ENCODE measurements at regions not wholly inside any gene's neighbourhood (a gene's known extent, or its start where the extent isn't known, plus 50 kb on each side); places are given as distances from the start of the nearest gene placed in this dataset.
"Not testable (repeated sequence)": the region's sequence is repeated elsewhere in the genome, so short reads cannot be mapped to it uniquely, and the experiment has no call there.

- DNase-seq (ENCODE audit: low read depth in 1 of 2, low spot score in 2 of 2); H2BK20ac ChIP-seq (ENCODE audit: low read length); H2BK5ac ChIP-seq (ENCODE audit: low read depth, low read length); H2AK5ac ChIP-seq (ENCODE audit: low read depth, low read length); H2AFZ ChIP-seq (ENCODE audit: low read length); H3K23me2 ChIP-seq (ENCODE audit: low read depth, low read length); H2BK12ac ChIP-seq (ENCODE audit: low read depth, low read length); H3K14ac ChIP-seq (ENCODE audit: insufficient read length); H3K27ac ChIP-seq (ENCODE audit: low read depth, low read length); H3K9me3 ChIP-seq (ENCODE audit: insufficient read depth in 2 of 2, low read depth in 1 of 2, low read length in 1 of 2); H4K20me1 ChIP-seq (replicated peaks in 1 of 2; ENCODE audit: control insufficient read depth in 1 of 2, insufficient read depth in 2 of 2, low read length in 2 of 2); H3K56ac ChIP-seq (replicated peaks; ENCODE audit: insufficient read length, low read depth, low read length); H3K4ac ChIP-seq (replicated peaks; ENCODE audit: insufficient read length, low read depth, low read length); H3K4me1 ChIP-seq (replicated peaks in 1 of 4; ENCODE audit: control insufficient read depth in 3 of 4, insufficient read depth in 4 of 4, low read length in 3 of 4); H3K79me1 ChIP-seq (ENCODE audit: low read depth, low read length); H3K4me2 ChIP-seq (ENCODE audit: insufficient read depth in 1 of 2, low read depth in 2 of 2, low read length in 2 of 2); H4K5ac ChIP-seq (ENCODE audit: insufficient read length, low read depth, low read length); H3K36me3 ChIP-seq (ENCODE audit: control insufficient read depth in 2 of 4, insufficient read depth in 4 of 4, low read length in 3 of 4); H3K9ac ChIP-seq (replicated peaks in 1 of 4; ENCODE audit: extremely low read depth in 1 of 4, low read depth in 3 of 4, low read length in 3 of 4); CTCF ChIA-PET (ENCODE audit: partially characterized antibody); FAIRE-seq; H3K18ac ChIP-seq (ENCODE audit: extremely low read depth, low read length); H3K4me3 ChIP-seq (ENCODE audit: extremely low read depth in 1 of 4, insufficient read depth in 2 of 4, low read depth in 3 of 4, low read length in 4 of 4); H4K91ac ChIP-seq (replicated peaks; ENCODE audit: insufficient read length, low read length); POLR2A ChIA-PET (ENCODE audit: partially characterized antibody); H2BK15ac ChIP-seq (ENCODE audit: low read length); H2BK120ac ChIP-seq (replicated peaks; ENCODE audit: low read depth, low read length); H3K79me2 ChIP-seq (ENCODE audit: control insufficient read depth in 1 of 2, insufficient read depth in 2 of 2, low read length in 2 of 2); H3K23ac ChIP-seq (ENCODE audit: insufficient read length); H4K8ac ChIP-seq (ENCODE audit: extremely low read depth, insufficient read depth, low read length); H3K27me3 ChIP-seq (replicated peaks in 1 of 4; ENCODE audit: control insufficient read depth in 3 of 4, extremely low read depth in 1 of 4, insufficient read depth in 3 of 4, low read length in 3 of 4): not testable (repeated sequence)
- 95% methylated on average over 5 of the region's 6 CpGs; no CpG with 5 or more reads in 1 of the 2 experiments for WGBS, 2 experiments (ENCODE audit: extremely low coverage in 1 of 2, insufficient coverage in 1 of 2, insufficient read length in 1 of 2, insufficient replicate concordance in 2 of 2, low coverage in 1 of 2, low lambda C conversion rate in 2 of 2, missing lambda C conversion rate in 1 of 2)
Measured at GRCh38 chr20:59488459-59488858, 115.9 kb upstream of the PHACTR3 start.

GRCh38 chr20:59490196-59491004 lies 113.9 kb upstream of the PHACTR3 start:
- H4K91ac ChIP-seq (replicated peaks; ENCODE audit: insufficient read length, low read length); H3K4me1 ChIP-seq (replicated peaks in 1 of 4; ENCODE audit: control insufficient read depth in 3 of 4, insufficient read depth in 4 of 4, low read length in 3 of 4); H3K56ac ChIP-seq (replicated peaks; ENCODE audit: insufficient read length, low read depth, low read length); H2BK120ac ChIP-seq (replicated peaks; ENCODE audit: low read depth, low read length); H3K79me1 ChIP-seq (ENCODE audit: low read depth, low read length); H3K23me2 ChIP-seq (ENCODE audit: low read depth, low read length); H4K8ac ChIP-seq (ENCODE audit: extremely low read depth, insufficient read depth, low read length); H4K20me1 ChIP-seq (replicated peaks in 1 of 2; ENCODE audit: control insufficient read depth in 1 of 2, insufficient read depth in 2 of 2, low read length in 2 of 2); H3K27ac ChIP-seq (ENCODE audit: low read depth, low read length); H2BK5ac ChIP-seq (ENCODE audit: low read depth, low read length); H3K14ac ChIP-seq (ENCODE audit: insufficient read length); H3K23ac ChIP-seq (ENCODE audit: insufficient read length); H3K9ac ChIP-seq (replicated peaks in 1 of 4; ENCODE audit: extremely low read depth in 1 of 4, low read depth in 3 of 4, low read length in 3 of 4); H2AK5ac ChIP-seq (ENCODE audit: low read depth, low read length); H3K36me3 ChIP-seq (ENCODE audit: control insufficient read depth in 2 of 4, insufficient read depth in 4 of 4, low read length in 3 of 4); H3K4ac ChIP-seq (replicated peaks; ENCODE audit: insufficient read length, low read depth, low read length); H3K27me3 ChIP-seq (replicated peaks in 1 of 4; ENCODE audit: control insufficient read depth in 3 of 4, extremely low read depth in 1 of 4, insufficient read depth in 3 of 4, low read length in 3 of 4); H3K4me3 ChIP-seq (ENCODE audit: extremely low read depth in 1 of 4, insufficient read depth in 2 of 4, low read depth in 3 of 4, low read length in 4 of 4); H3K9me3 ChIP-seq (ENCODE audit: insufficient read depth in 2 of 2, low read depth in 1 of 2, low read length in 1 of 2); H4K5ac ChIP-seq (ENCODE audit: insufficient read length, low read depth, low read length); H2BK12ac ChIP-seq (ENCODE audit: low read depth, low read length); POLR2A ChIA-PET (ENCODE audit: partially characterized antibody); H3K4me2 ChIP-seq (ENCODE audit: insufficient read depth in 1 of 2, low read depth in 2 of 2, low read length in 2 of 2); H3K79me2 ChIP-seq (ENCODE audit: control insufficient read depth in 1 of 2, insufficient read depth in 2 of 2, low read length in 2 of 2); H3K18ac ChIP-seq (ENCODE audit: extremely low read depth, low read length); H2AFZ ChIP-seq (ENCODE audit: low read length); H2BK15ac ChIP-seq (ENCODE audit: low read length); H2BK20ac ChIP-seq (ENCODE audit: low read length); DNase-seq (ENCODE audit: low read depth in 1 of 2, low spot score in 2 of 2): not testable (repeated sequence)
- FAIRE-seq, result peak; percentile 86
- CTCF ChIA-PET (ENCODE audit: partially characterized antibody), result interaction anchor here (1.1 kb wide), 1 partner anchor 35 kb away, joined by 3 read pairs; no protein-coding TSS in a partner anchor
- 92% methylated on average over 18 of the region's 18 CpGs; no CpG with 5 or more reads in 1 of the 2 experiments for WGBS, 2 experiments (ENCODE audit: extremely low coverage in 1 of 2, insufficient coverage in 1 of 2, insufficient read length in 1 of 2, insufficient replicate concordance in 2 of 2, low coverage in 1 of 2, low lambda C conversion rate in 2 of 2, missing lambda C conversion rate in 1 of 2)
